Sigmoid colon (tissue), 6 donors: ENCODE measurements at regions not wholly inside any gene's neighbourhood (a gene's known extent, or its start where the extent isn't known, plus 50 kb on each side); places are given as distances from the start of the nearest gene placed in this dataset.

Experiments
- DNase-seq: peaks from one replicate; pipeline ENCODE4 v3.0.0-alpha.2; 2019
- H3K27ac ChIP-seq, 4 donors: fragments of 200-600 bp; sonication (generic); one replicate each; pipeline ENCODE4 v1.5.1; 2016 to 2019; ENCODE audit warnings: mild to moderate bottlenecking in 1 of 4
- H3K27me3 ChIP-seq, 3 donors: fragments of 200-600 bp; sonication (generic); one replicate each; pipeline ENCODE4 v1.5.1; 2019; ENCODE audit warnings: mild to moderate bottlenecking in 1 of 3
- H3K36me3 ChIP-seq, 4 donors: fragments of 200-600 bp; sonication (generic); one replicate each; pipeline ENCODE4 v1.5.1; 2016 to 2019
- H3K4me1 ChIP-seq, 4 donors: fragments of 200-600 bp; sonication (generic); one replicate each; pipeline ENCODE4 v1.5.1; 2017 to 2019
- H3K4me3 ChIP-seq, 4 donors: fragments of 200-600 bp; sonication (generic); one replicate each; pipeline ENCODE4 v1.5.1; 2017 to 2019; ENCODE audit warnings: mild to moderate bottlenecking in 2 of 4, moderate library complexity in 1 of 4
- H3K9me3 ChIP-seq, 4 donors: fragments of 200-600 bp in 3 of 4; sonication (generic) in 3 of 4; one replicate each; pipeline versions ENCODE4 v1.5.1 to v1.6.1; 2013 to 2019
- CTCF ChIP-seq, 4 experiments: fragments of 450-650 bp in 3 of 4; fragments of 200-600 bp in 1 of 4; IDR thresholded peaks; one replicate each; pipeline ENCODE4 v1.5.1; 2016 to 2019; ENCODE audit warnings: antibody characterized with exemption in 4 of 4, mild to moderate bottlenecking in 3 of 4, moderate library complexity in 2 of 4
- EP300 ChIP-seq, 4 donors: sonication (generic); formaldehyde crosslinking; IDR thresholded peaks; one replicate each; pipeline ENCODE4 v1.6.1; 2017; ENCODE audit warnings: antibody characterized with exemption in 4 of 4
- POLR2A ChIP-seq, 2 donors: fragments of 450-650 bp; IDR thresholded peaks; one replicate each; pipeline ENCODE4 v1.6.1; 2016; ENCODE audit warnings: antibody characterized with exemption in 2 of 2, mild to moderate bottlenecking in 2 of 2, moderate library complexity in 2 of 2
- POLR2AphosphoS5 ChIP-seq, 4 donors: sonication (generic); formaldehyde crosslinking; IDR thresholded peaks; one replicate each; pipeline ENCODE4 v1.6.1; 2017; ENCODE audit warnings: antibody characterized with exemption in 4 of 4
- WGBS, 2 donors: extraction: QIAGEN DNeasy Blood & Tissue Kit; methylation state at CpG; one replicate each; pipeline ENCODE4 v1.1.7; 2013; 5-methylcytosine and 5-hydroxymethylcytosine counted together
- intact Hi-C: fragments of 100-400 bp; cut with DNase I; formaldehyde crosslinking; loops from one replicate; pipeline ENCODE4 v1.15.1; 2023
- donor health status: healthy with polysubstance abuse.
- donor health status: healthy.

GRCh38 chr10:6667679-6668270, 87.7 kb upstream of the PRKCQ start:
- H3K4me3 ChIP-seq: no peak overlapping the region
- WGBS, 2 donors: 33 to 45% methylated on average over 10 of the region's 10 CpGs
- intact Hi-C loops: no loop called here
- DNase-seq: no peak
- no peaks in the 10 kb centered on the region for H3K4me1 ChIP-seq
- no peaks in the 10 kb centered on the region for H3K9me3 ChIP-seq
- H3K27ac ChIP-seq: no peak overlapping the region
- TF ChIP-seq POLR2A (IDR thresholded peaks at IDR 0.05): no peak
- TF ChIP-seq EP300 (IDR thresholded peaks at IDR 0.05): no peak
- TF ChIP-seq CTCF (IDR thresholded peaks at IDR 0.05): peak in 2 of 4 experiments; percentile 10 to 12
- no peak for TF ChIP-seq POLR2AphosphoS5 (IDR thresholded peaks at IDR 0.05)
- H3K36me3 ChIP-seq: no peaks in the 10 kb centered on the region
- peaks cover 0 to 15% (median 0%) of the 10 kb centered on the region in 3 donors for H3K27me3 ChIP-seq

- Histone ChIP-seq H3K9me3 (no peaks in the 10 kb centered on the region), H3K4me3 (no peak overlapping the region), H3K27me3 (peaks cover 0 to 15% (median 0%) of the 10 kb centered on the region in 3 donors), H3K36me3 (no peaks in the 10 kb centered on the region), H3K27ac (no peak overlapping the region), H3K4me1 (no peaks in the 10 kb centered on the region)
- no peak for DNase-seq
- intact Hi-C loops: no loop called here
- 41 to 56% methylated on average over 4 of the region's 4 CpGs for WGBS, 2 donors
- TF ChIP-seq POLR2A (IDR thresholded peaks at IDR 0.05) (no peak), CTCF (IDR thresholded peaks at IDR 0.05) (no peak), POLR2AphosphoS5 (IDR thresholded peaks at IDR 0.05) (no peak), EP300 (IDR thresholded peaks at IDR 0.05) (no peak)
These were observed 87.1 kb upstream of the PRKCQ start for GRCh38 chr10:6667150-6667549.

- no peak for TF ChIP-seq POLR2AphosphoS5 (IDR thresholded peaks at IDR 0.05)
- no peak for TF ChIP-seq CTCF (IDR thresholded peaks at IDR 0.05)
- TF ChIP-seq POLR2A (IDR thresholded peaks at IDR 0.05): no peak
- no peak for TF ChIP-seq EP300 (IDR thresholded peaks at IDR 0.05)
- Histone ChIP-seq H3K36me3 (no peaks in the 10 kb centered on the region), H3K4me1 (no peaks in the 10 kb centered on the region), H3K27me3 (peaks cover 0 to 15% (median 0%) of the 10 kb centered on the region in 3 donors), H3K4me3 (no peak overlapping the region), H3K9me3 (no peaks in the 10 kb centered on the region), H3K27ac (no peak overlapping the region)
- no peak for DNase-seq
- 42 to 52% methylated on average over 6 of the region's 6 CpGs for WGBS, 2 donors
- intact Hi-C loops: no loop called here
These were observed 85.8 kb upstream of the PRKCQ start for GRCh38 chr10:6665847-6666246.

GRCh38 chr10:6660460-6660859, 80.4 kb upstream of the PRKCQ start:
- intact Hi-C loops: no loop called here
- H3K36me3 ChIP-seq: no peaks in the 10 kb centered on the region
- TF ChIP-seq EP300 (IDR thresholded peaks at IDR 0.05) (no peak), CTCF (IDR thresholded peaks at IDR 0.05) (no peak), POLR2AphosphoS5 (IDR thresholded peaks at IDR 0.05) (no peak), POLR2A (IDR thresholded peaks at IDR 0.05) (no peak)
- H3K4me3 ChIP-seq: no peak overlapping the region
- H3K27me3 ChIP-seq: no peaks in the 10 kb centered on the region
- H3K9me3 ChIP-seq: no peaks in the 10 kb centered on the region
- DNase-seq: no peak
- WGBS, 2 donors: 88 to 94% methylated on average over 2 of the region's 2 CpGs
- no peak overlapping the region for H3K27ac ChIP-seq
- no peaks in the 10 kb centered on the region for H3K4me1 ChIP-seq

GRCh38 chr10:6659451-6659850, 79.4 kb upstream of the PRKCQ start:
- intact Hi-C loops: no loop called here
- TF ChIP-seq POLR2AphosphoS5 (IDR thresholded peaks at IDR 0.05) (no peak), POLR2A (IDR thresholded peaks at IDR 0.05) (no peak), EP300 (IDR thresholded peaks at IDR 0.05) (no peak), CTCF (IDR thresholded peaks at IDR 0.05) (no peak)
- no peaks in the 10 kb centered on the region for H3K36me3 ChIP-seq

More at GRCh38 chr10:6659451-6659850, 79.4 kb upstream of the PRKCQ start:
- Histone ChIP-seq H3K9me3 (no peaks in the 10 kb centered on the region), H3K27ac (no peak overlapping the region), H3K4me3 (no peak overlapping the region), H3K27me3 (no peaks in the 10 kb centered on the region), H3K4me1 (no peaks in the 10 kb centered on the region)
- DNase-seq: no peak
